IPS-NIHi7 (cell line): ENCODE measurements at regions not wholly inside any gene's neighbourhood (a gene's known extent, or its start where the extent isn't known, plus 50 kb on each side); places are given as distances from the start of the nearest gene placed in this dataset.
A peak's percentile ranks its signal among the peaks of the same experiment; 100 is the strongest.
"Not testable (repeated sequence)": the region's sequence is repeated elsewhere in the genome, so short reads cannot be mapped to it uniquely, and the experiment has no call there.

ENCODE experiments used
- DNase-seq: peaks from one replicate; pipeline ENCODE4 v3.0.0; 2012; ENCODE audit warnings: mixed read lengths; ENCODE audit errors: extremely low spot score

GRCh38 chr11:10955616-10956015 lies 97.8 kb upstream of the ZBED5 start:
- no peak for DNase-seq

- no peak for DNase-seq
Measured at GRCh38 chr11:10954184-10954583, 96.3 kb upstream of the ZBED5 start.

- no peak for DNase-seq
Measured at GRCh38 chr11:10952872-10953271, 95.0 kb upstream of the ZBED5 start.

DNA sequence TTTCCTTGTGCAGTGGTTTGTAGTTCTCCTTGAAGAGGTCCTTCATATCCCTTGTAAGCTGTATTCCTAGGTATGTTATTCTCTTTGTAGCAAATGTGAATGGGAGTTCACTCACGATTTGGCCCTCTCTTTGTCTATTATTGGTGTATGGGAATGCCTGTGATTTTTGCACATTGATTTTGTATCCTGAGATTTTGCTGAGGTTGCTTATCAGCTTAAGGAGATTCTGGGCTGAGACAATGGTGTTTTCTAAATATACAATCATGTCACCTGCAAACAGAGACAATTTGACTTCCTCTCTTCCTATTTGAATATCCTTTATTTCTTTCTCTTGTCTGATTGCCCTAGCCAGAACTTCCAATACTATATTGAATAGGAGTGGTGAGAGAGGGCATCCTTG lies 90.1 kb upstream of the ZBED5 start:
- not testable (repeated sequence) for DNase-seq

DNA sequence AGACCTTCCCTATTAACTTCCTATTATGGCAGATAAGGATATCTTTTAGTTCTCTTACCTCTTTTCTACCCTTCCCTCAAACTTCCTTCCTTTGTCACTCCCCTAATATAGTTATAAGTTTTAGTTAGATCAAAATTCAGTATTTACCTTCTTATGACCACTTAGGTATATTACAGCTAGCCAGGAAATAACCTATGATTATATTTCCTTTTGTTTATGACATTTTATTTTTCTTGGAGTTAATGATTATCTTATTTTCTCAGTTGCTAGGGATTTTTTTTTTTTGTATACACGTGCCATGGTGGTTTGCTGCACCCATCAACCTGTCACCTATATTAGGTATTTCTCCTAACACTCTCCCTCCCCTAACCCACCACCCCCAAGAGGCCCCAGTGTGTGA lies 88.2 kb upstream of the ZBED5 start:
- DNase-seq, result no peak

- no peak for DNase-seq
Measured at GRCh38 chr11:10945196-10945595, 87.3 kb upstream of the ZBED5 start.

GRCh38 chr11:10943968-10944367 lies 86.1 kb upstream of the ZBED5 start:
- DNase-seq, result no peak

DNA sequence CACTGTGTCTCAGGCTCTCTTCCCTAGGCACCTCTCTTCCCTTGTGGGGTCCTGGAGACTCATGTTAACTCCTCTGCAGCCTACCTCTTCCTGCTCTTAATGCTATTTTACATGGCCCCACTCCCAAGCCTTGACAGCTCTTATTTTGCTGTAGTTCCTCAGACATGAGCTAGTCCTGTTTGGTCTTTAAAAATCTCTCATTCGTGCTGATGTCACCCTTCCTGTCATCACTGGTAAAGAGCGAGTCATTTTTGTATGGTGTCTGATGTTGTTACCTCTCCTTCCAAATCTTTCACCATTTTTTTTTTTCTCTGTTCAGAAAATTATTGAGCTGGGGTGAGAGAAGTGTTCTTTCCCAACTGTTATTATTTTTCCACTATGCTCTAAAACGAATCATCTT lies 84.8 kb upstream of the ZBED5 start:
- no peak for DNase-seq

GRCh38 chr11:10941871-10942270 lies 84.0 kb upstream of the ZBED5 start:
- no peak for DNase-seq

GRCh38 chr11:10941414-10941813 lies 83.6 kb upstream of the ZBED5 start:
- no peak for DNase-seq

DNA sequence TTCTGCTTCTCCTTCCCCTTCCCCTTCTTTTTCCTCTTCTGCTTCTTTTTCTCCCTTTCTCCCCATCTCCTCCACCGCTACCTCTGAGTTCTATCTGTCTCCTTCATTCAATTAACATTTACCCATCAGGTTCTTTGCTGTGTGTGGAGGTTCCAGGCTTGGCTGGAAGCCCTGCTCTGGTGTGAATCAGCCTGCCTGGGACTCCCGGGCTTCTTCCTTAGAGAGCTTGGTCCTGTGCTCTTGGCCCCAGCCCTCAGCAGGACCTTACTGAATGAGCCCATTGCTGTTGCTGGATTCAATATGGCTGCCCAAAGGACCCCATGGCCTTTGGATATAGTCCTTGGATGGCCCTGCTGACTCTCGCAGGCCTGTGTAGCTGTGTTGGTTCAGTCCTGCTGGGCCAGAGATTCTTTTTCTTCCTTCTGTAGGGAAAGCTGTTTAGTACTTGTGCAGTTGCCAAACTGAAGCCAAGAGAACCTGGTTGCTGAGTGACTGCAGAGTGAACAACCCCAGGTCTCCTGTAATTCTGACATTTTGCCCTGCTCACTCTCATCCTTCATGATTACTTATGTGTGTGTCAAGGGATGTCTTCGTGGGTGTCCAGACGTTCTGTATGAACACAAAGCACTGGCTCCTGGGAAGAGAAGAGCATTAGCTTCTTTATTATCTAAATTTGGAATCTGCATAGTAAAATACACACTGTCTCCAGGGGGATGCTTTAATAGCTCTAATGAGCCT lies 81.0 kb upstream of the ZBED5 start:
- DNase-seq, result no peak

DNA sequence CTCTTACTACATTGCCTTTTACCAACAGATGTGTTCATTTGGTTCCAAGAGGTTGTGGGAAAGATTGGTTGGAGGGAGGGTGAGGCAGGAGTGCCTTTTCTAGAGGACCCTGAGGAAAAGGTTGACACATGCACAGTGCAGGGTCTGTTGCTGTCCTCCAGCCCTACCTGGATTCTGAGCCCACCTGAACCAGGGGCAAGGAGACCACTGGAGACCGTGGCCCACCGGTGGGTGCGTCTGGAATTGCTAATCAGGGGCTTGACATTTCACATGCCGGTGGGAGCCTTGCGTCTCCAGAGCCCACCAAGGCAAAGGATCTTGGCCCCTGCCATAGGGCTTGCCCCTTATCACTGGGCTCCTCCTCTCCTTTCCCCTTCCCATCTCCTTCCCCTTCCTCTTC lies 80.4 kb upstream of the ZBED5 start:
- no peak for DNase-seq

GRCh38 chr11:10937385-10937771 lies 79.5 kb upstream of the ZBED5 start:
- DNase-seq, result no peak

- no peak for DNase-seq
Measured at GRCh38 chr11:10936626-10937384, 79.0 kb upstream of the ZBED5 start.

DNA sequence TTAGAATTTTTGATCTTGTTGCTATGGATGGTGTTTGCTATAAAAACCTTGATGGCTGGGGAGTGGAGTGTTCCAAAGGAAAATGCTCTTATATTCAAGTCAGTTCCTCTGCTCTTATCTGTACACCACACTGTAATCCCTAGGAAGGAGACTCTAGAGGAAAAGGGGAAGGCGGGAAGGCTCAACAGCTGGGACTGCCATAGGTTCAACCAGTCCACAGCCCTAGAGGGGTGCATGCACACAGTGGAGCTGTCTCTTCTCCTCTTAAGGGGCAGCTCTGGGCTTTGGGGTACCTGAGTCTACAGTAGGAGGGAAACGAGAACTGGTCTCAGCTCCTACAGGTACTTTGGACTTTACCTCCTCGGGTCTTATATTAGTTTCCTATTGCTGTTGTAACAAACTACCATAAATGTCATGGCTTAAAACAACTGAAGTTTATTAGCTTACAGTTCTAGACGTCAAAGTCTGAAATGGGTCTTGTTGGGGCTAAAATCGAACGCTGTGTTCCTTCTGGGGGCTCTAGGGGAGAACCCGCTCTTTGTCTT lies 77.2 kb upstream of the ZBED5 start:
- no peak for DNase-seq

DNA sequence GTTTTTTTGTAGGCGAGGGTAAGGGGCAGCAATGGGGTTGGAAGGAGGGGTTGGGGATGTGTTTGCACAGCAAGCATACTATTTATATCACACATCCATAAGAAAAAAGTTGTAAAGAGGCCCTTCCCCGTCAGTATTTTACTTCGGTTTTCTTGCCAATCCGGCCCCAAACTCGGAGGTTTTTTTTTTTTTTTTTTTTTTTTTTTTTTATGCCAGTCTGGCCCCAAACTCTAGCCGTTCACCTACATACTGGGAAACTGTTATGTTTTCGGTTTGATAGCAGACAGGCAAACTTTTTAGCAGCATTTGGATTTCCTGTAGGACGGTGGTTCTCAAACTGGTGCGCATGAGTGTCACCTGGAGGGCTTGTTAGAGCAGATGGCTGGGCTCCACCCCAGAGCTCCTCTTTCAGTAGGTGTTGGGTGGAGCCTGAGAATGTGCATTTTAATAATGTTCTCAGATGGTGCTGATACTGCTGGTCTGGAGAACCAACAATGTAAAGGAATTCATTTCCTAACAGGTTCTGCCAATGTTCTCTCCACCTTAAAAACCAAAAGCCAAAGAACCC lies 76.5 kb upstream of the ZBED5 start:
- DNase-seq, result no peak

DNA sequence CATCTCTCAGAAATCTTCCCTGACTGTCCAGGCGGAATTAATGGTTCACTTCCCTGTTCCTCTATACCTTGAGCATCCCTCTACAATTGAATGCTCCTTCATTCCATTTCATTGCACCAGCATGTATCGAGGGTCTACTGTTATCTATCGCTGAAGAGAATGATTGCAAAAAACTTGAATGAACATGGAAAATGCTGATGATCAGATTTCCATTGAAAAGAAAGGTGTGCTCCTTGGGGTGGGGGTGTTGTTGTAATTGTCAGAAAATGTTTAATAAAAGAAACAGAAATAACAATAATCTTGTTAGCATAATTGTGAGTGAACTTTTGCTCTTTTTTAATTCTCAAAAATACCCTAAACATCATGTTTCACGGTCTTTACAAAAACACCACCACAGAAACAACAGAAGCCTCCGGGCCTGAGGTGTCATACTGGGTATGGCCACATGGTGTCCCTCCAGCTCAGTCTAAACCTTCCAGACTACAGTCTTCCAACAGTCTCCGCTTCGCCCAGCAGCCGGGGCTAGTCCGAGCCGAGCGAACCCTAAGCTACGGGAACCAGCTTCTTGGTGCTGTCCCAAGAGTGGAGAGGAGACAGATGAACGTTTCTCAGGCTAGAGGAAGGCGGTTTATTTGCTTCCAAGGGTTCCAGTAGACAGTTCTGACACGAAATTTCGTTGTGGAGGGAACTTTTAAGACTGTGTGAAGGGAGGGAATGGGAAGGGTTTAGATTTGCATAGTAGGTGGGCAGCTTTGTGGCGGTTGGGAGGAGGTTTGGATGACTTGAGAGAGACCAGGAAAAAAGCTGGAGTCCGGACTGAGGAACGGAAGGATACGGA lies 75.8 kb upstream of the ZBED5 start:
- DNase-seq, result peak; percentile 87

DNA sequence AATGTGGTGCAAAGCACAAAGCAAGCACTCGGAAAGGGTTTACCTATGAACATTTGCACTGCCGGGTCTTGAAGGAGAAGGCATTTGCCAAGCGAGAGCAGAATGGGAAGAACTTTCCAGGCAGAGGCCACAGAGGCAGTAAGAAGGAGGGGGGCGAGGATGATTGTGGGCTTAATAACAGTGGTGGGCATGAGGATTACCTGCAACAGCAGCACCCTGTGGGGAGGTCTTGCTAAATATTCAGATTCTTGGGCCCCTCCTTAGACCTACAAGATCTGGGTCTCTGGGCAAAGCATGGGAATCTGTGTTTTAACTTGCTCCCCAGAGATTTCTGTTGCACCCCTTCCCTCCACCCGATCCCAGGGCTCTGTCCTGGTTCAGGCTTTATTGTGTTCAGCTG lies 75.1 kb upstream of the ZBED5 start:
- DNase-seq, result no peak

- no peak for DNase-seq
Measured at GRCh38 chr11:10931761-10932670, 74.2 kb upstream of the ZBED5 start.

DNA sequence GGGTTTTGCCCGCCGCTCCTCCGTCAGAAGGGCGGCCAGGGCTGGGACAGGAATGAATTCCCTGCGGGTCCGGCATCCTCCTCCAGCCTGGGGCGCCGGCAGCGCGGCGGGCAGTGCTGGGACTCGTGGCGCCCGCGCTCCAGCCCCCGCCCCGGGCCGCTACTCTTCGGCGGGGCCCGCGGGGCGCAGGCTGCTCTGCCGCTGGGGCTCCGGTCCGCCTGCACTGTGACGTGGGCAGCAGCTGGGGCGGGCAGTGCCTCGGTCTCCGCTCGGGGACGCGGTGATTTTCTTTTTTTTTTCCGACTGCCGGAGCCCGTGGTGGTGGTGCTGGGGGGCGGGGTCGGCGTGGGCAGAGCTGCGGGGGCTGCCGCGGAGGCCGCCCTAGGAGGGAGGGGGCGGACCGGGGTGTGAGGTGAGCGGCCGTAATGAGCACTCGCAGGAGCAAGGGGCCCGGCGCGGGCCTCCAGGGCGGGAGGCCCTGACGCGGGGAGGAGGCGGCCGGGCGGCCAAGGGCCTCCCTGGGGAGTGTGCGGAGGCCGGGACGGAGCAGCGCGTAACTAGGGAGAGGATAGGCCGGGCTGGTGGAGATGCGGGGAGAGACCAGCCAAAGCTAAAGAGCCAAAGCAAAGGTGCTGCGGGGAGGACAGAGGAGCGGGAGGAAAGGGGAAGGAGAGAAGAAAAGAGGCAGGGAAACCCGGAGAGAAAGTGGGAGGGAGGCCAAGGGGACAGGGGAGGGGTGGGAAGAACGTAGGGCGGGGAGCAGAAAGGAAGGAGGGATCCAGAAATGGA lies 73.3 kb upstream of the ZBED5 start:
- peak; percentile 63 for DNase-seq
